ENCODE measurements at regions not wholly inside any gene's neighbourhood (a gene's known extent, or its start where the extent isn't known, plus 50 kb on each side); places are given as distances from the start of the nearest gene placed in this dataset.

DNA sequence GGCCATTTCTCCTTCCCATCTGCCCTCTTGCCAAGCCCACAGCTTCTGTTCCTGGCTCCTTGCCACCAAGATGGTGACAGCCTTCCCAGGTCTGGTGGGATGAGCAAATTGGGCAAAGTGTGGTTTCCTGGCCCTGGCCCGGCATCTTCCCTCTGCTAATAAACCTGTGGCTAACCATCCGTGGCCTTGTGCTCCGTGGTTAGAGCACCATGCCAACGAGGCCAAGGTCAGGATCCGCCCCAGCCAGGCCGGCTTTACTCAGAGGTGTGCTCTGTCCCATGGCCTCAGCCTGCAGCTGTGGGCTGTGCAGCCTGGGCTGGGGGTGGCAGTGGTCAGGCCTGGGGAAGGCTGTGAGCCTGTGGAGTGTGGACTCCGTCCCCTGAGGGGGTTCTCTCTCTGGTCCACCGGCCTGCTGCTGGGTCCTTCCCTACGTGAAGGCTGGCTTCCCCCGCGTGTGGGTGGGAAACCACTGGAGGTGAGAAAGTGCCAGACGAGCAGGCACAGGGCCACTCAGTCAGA lies 117.4 kb downstream of the VEGFA start (continued):
- peak; percentile 76; the same call in 1 of the 2 replicates for TF ChIP-seq THRA (CRISPR knock-in tag; IDR thresholded peaks at IDR 0.05; ENCODE audit: borderline replicate concordance)
- TF ChIP-seq GLI4 (CRISPR knock-in tag; IDR thresholded peaks at IDR 0.05; ENCODE audit: borderline replicate concordance): no peak
- TF ChIP-seq HMG20A (CRISPR knock-in tag; IDR thresholded peaks at IDR 0.05; ENCODE audit: borderline replicate concordance): peak; percentile 72; the same call in 1 of the 2 replicates
- TF ChIP-seq ERF (CRISPR knock-in tag; IDR thresholded peaks at IDR 0.05): no peak; the same call in 1 of the 2 replicates
- TF ChIP-seq SP5 (CRISPR knock-in tag; IDR thresholded peaks at IDR 0.05; ENCODE audit: borderline replicate concordance, low read depth): peak; percentile 64; the same call in 1 of the 2 replicates
- peak; percentile 58; the same call in 1 of the 2 replicates for TF ChIP-seq AHR (CRISPR knock-in tag; IDR thresholded peaks at IDR 0.05)
- TF ChIP-seq ELF3 (CRISPR knock-in tag; IDR thresholded peaks at IDR 0.05): peak; percentile 22; the same call in 1 of the 2 replicates
- peak; percentile 87; the same call in 1 of the 2 replicates for TF ChIP-seq ZBTB37 (CRISPR knock-in tag; IDR thresholded peaks at IDR 0.05)
- TF ChIP-seq HDAC6 (IDR thresholded peaks at IDR 0.05; ENCODE audit: low read depth, low read length): no peak
- peak; percentile 75; the same call in 1 of the 2 replicates for TF ChIP-seq ZNF766 (CRISPR knock-in tag; IDR thresholded peaks at IDR 0.05; ENCODE audit: borderline replicate concordance)
- TF ChIP-seq EP300 (IDR thresholded peaks at IDR 0.05; ENCODE audit: low read depth in 2 of 2, low read length in 2 of 2): no peak; a peak in 1 of 4 replicates
- TF ChIP-seq EP300 (CRISPR knock-in tag; IDR thresholded peaks at IDR 0.05; ENCODE audit: borderline replicate concordance): 0 out of 2 replicates have a peak, but pooled peaks have one; percentile 53
- TF ChIP-seq KDM2A (CRISPR knock-in tag; IDR thresholded peaks at IDR 0.05; ENCODE audit: borderline replicate concordance, low read depth): peak; percentile 50; the same call in 1 of the 2 replicates
- peak; percentile 62; the same call in 1 of the 2 replicates for TF ChIP-seq IRF2 (CRISPR knock-in tag; IDR thresholded peaks at IDR 0.05)
- peak; percentile 81 for TF ChIP-seq HNF4A (CRISPR knock-in tag; IDR thresholded peaks at IDR 0.05)
- TF ChIP-seq ZNF576 (CRISPR knock-in tag; IDR thresholded peaks at IDR 0.05): no peak
- 0 out of 2 replicates have a peak, but pooled peaks have one; percentile 19 for TF ChIP-seq ZHX1 (CRISPR knock-in tag; IDR thresholded peaks at IDR 0.05; ENCODE audit: low read depth)
- TF ChIP-seq ZFX (CRISPR knock-in tag; IDR thresholded peaks at IDR 0.05; ENCODE audit: low read depth): peak; percentile 83
- TF ChIP-seq PAXIP1 (CRISPR knock-in tag; conservative IDR thresholded peaks at IDR 0.05): peak; percentile 35; the same call in 1 of the 2 replicates
- peak; percentile 33; the same call in 1 of the 2 replicates for TF ChIP-seq CBX5 (CRISPR knock-in tag; IDR thresholded peaks at IDR 0.05; ENCODE audit: borderline replicate concordance)
